ENCODE measurements at regions not wholly inside any gene's neighbourhood (a gene's known extent, or its start where the extent isn't known, plus 50 kb on each side); places are given as distances from the start of the nearest gene placed in this dataset.

GRCh38 chr2:15765686-15766302, 174.1 kb downstream of the DDX1 start:
- intact Hi-C loops (cut with DNase I) = no loop called here
- Histone ChIP-seq H3K9me3 (no peaks in the 10 kb centered on the region), H3K4me1 (no peaks in the 10 kb centered on the region), H3K27me3 (no peaks in the 10 kb centered on the region), H3K27ac (no peak overlapping the region), H3K36me3 (no peaks in the 10 kb centered on the region), H3K4me3 (no peak overlapping the region)
- 83 to 87% methylated on average over 13 of the region's 13 CpGs for WGBS, 2 donors
- no peak for DNase-seq
- no peak for TF ChIP-seq CTCF (IDR thresholded peaks at IDR 0.05)
- TF ChIP-seq POLR2A (IDR thresholded peaks at IDR 0.05) = no peak
- no peak for TF ChIP-seq POLR2AphosphoS5 (IDR thresholded peaks at IDR 0.05)
- TF ChIP-seq EP300 (IDR thresholded peaks at IDR 0.05) = no peak

GRCh38 chr2:15766303-15766861, 174.0 kb upstream of the MYCN start:
- Histone ChIP-seq H3K4me1 (no peaks in the 10 kb centered on the region), H3K27ac (no peak overlapping the region), H3K27me3 (no peaks in the 10 kb centered on the region), H3K4me3 (no peak overlapping the region), H3K36me3 (no peaks in the 10 kb centered on the region), H3K9me3 (no peaks in the 10 kb centered on the region)
- TF ChIP-seq EP300 (IDR thresholded peaks at IDR 0.05) (no peak), CTCF (IDR thresholded peaks at IDR 0.05) (no peak), POLR2AphosphoS5 (IDR thresholded peaks at IDR 0.05) (no peak), POLR2A (IDR thresholded peaks at IDR 0.05) (no peak)
- 67 to 83% methylated on average over 9 of the region's 9 CpGs for WGBS, 2 donors
- DNase-seq = no peak
- intact Hi-C loops (cut with DNase I) = no loop called here

GRCh38 chr2:15766911-15767597, 173.3 kb upstream of the MYCN start:
- H3K36me3 ChIP-seq = no peaks in the 10 kb centered on the region
- no peak overlapping the region for H3K4me3 ChIP-seq
- intact Hi-C loops (cut with DNase I) = no loop called here
- H3K4me1 ChIP-seq = no peaks in the 10 kb centered on the region
- 85 to 93% methylated on average over 17 of the region's 17 CpGs for WGBS, 2 donors
- no peak for DNase-seq
- H3K27ac ChIP-seq = no peak overlapping the region
- no peaks in the 10 kb centered on the region for H3K9me3 ChIP-seq
- H3K27me3 ChIP-seq = no peaks in the 10 kb centered on the region
- TF ChIP-seq POLR2A (IDR thresholded peaks at IDR 0.05) = no peak
- no peak for TF ChIP-seq EP300 (IDR thresholded peaks at IDR 0.05)
- no peak for TF ChIP-seq CTCF (IDR thresholded peaks at IDR 0.05)
- TF ChIP-seq POLR2AphosphoS5 (IDR thresholded peaks at IDR 0.05) = no peak

GRCh38 chr2:15767679-15768078, 172.7 kb upstream of the MYCN start:
- H3K27ac ChIP-seq = no peak overlapping the region
- H3K4me1 ChIP-seq = no peaks in the 10 kb centered on the region
- no peaks in the 10 kb centered on the region for H3K27me3 ChIP-seq
- TF ChIP-seq EP300 (IDR thresholded peaks at IDR 0.05) = no peak
- no peak for TF ChIP-seq CTCF (IDR thresholded peaks at IDR 0.05)
- TF ChIP-seq POLR2A (IDR thresholded peaks at IDR 0.05) = no peak
- TF ChIP-seq POLR2AphosphoS5 (IDR thresholded peaks at IDR 0.05) = no peak
- H3K36me3 ChIP-seq = no peaks in the 10 kb centered on the region
- H3K4me3 ChIP-seq = no peak overlapping the region
- intact Hi-C loops (cut with DNase I) = no loop called here
- no peak for DNase-seq
- WGBS, 2 donors = 76 to 78% methylated on average over 5 of the region's 5 CpGs
- H3K9me3 ChIP-seq = no peaks in the 10 kb centered on the region

All from sigmoid colon (tissue), 6 donors.